DND-41 (cell line): ENCODE measurements at regions not wholly inside any gene's neighbourhood (a gene's known extent, or its start where the extent isn't known, plus 50 kb on each side); places are given as distances from the start of the nearest gene placed in this dataset.
"Not testable (repeated sequence)": the region's sequence is repeated elsewhere in the genome, so short reads cannot be mapped to it uniquely, and the experiment has no call there.

ENCODE experiments used
- ATAC-seq: fragments of 200-7000 bp; cut with Tn5 transposase; 3 replicates; pipeline ENCODE4 v1.9.1; 2021; ENCODE audit warnings: low read depth; ENCODE audit not compliant: insufficient read depth
- DNase-seq: peaks from one replicate; pipeline ENCODE4 v3.0.0-alpha.2; 2020
- H2AFZ ChIP-seq: 2 replicates; pipeline ENCODE4 v1.6.0; 2012; ENCODE audit warnings: low read depth, low read length
- H3K27ac ChIP-seq: 2 replicates; pipeline ENCODE4 v1.5.1; 2012; ENCODE audit warnings: low read length, inconsistent platforms
- H3K27me3 ChIP-seq: fragments of 200-600 bp; sonication (generic); 2 replicates; pipeline ENCODE4 v1.6.0; 2012; ENCODE audit warnings: low read length, mild to moderate bottlenecking, inconsistent platforms; ENCODE audit not compliant: insufficient read depth, poor library complexity
- H3K36me3 ChIP-seq: 2 replicates; pipeline ENCODE4 v1.5.1; 2012; ENCODE audit warnings: low read length, inconsistent platforms; ENCODE audit not compliant: insufficient read depth
- H3K4me1 ChIP-seq: 2 replicates; pipeline ENCODE4 v1.5.1; 2012; ENCODE audit warnings: mild to moderate bottlenecking, low read length; ENCODE audit not compliant: insufficient read depth
- H3K4me2 ChIP-seq: 2 replicates; pipeline ENCODE4 v1.6.0; 2012; ENCODE audit warnings: mild to moderate bottlenecking, moderate library complexity, low read length, inconsistent platforms; ENCODE audit not compliant: insufficient read depth
- H3K4me3 ChIP-seq, 2 experiments: fragments of 200-600 bp in 1 of 2; shearing (Covaris generic) in 1 of 2; 2 replicates each; pipeline ENCODE4 v1.5.1; 2012 to 2016; ENCODE audit warnings: inconsistent platforms in 2 of 2, low read length in 2 of 2, mild to moderate bottlenecking in 2 of 2, low read depth in 1 of 2, moderate library complexity in 1 of 2
- H3K79me2 ChIP-seq: 2 replicates; pipeline ENCODE4 v1.6.0; 2012; ENCODE audit warnings: low read length, inconsistent platforms; ENCODE audit not compliant: insufficient read depth
- H3K9ac ChIP-seq: 2 replicates; pipeline ENCODE4 v1.6.0; 2012; ENCODE audit warnings: low read depth, mild to moderate bottlenecking, inconsistent platforms, low read length, moderate library complexity
- H3K9me3 ChIP-seq: 2 replicates; pipeline ENCODE4 v1.5.1; 2012; ENCODE audit warnings: low read length, moderate library complexity, mild to moderate bottlenecking, inconsistent platforms; ENCODE audit not compliant: insufficient read depth, severe bottlenecking
- H4K20me1 ChIP-seq: 2 replicates; pipeline ENCODE4 v1.6.0; 2012; ENCODE audit warnings: low read length; ENCODE audit not compliant: insufficient read depth
- EZH2 ChIP-seq: IDR thresholded peaks from 3 replicates; pipeline ENCODE4 v1.6.1; 2012; ENCODE audit warnings: borderline replicate concordance, low read depth, mild to moderate bottlenecking, moderate library complexity, low read length, inconsistent platforms; ENCODE audit not compliant: severe bottlenecking
- TF ChIP-seq, protein P1 (sequence below): IDR thresholded peaks from 2 replicates; pipeline ENCODE4 v1.5.1; 2012; ENCODE audit warnings: borderline replicate concordance, low read length, moderate library complexity, mild to moderate bottlenecking; ENCODE audit not compliant: poor library complexity, severe bottlenecking; ENCODE audit errors: extremely low read depth

- TF ChIP-seq, protein P1, sequence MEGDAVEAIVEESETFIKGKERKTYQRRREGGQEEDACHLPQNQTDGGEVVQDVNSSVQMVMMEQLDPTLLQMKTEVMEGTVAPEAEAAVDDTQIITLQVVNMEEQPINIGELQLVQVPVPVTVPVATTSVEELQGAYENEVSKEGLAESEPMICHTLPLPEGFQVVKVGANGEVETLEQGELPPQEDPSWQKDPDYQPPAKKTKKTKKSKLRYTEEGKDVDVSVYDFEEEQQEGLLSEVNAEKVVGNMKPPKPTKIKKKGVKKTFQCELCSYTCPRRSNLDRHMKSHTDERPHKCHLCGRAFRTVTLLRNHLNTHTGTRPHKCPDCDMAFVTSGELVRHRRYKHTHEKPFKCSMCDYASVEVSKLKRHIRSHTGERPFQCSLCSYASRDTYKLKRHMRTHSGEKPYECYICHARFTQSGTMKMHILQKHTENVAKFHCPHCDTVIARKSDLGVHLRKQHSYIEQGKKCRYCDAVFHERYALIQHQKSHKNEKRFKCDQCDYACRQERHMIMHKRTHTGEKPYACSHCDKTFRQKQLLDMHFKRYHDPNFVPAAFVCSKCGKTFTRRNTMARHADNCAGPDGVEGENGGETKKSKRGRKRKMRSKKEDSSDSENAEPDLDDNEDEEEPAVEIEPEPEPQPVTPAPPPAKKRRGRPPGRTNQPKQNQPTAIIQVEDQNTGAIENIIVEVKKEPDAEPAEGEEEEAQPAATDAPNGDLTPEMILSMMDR: no peak
- TF ChIP-seq EZH2: no peak
- no peak overlapping the region for H2AFZ ChIP-seq
- DNase-seq (no peak), ATAC-seq (no peak)
- H3K36me3 ChIP-seq: no peaks in the 10 kb centered on the region
- no peak overlapping the region for H3K4me2 ChIP-seq
- no peaks in the 10 kb centered on the region for H3K9me3 ChIP-seq
- no peaks in the 10 kb centered on the region for H3K79me2 ChIP-seq
- H3K4me3 ChIP-seq: no peak overlapping the region
- H3K27me3 ChIP-seq: no peaks in the 10 kb centered on the region
- no peaks in the 10 kb centered on the region for H4K20me1 ChIP-seq
- H3K9ac ChIP-seq: no peak overlapping the region
- no peaks in the 10 kb centered on the region for H3K4me1 ChIP-seq
- H3K27ac ChIP-seq: no peak overlapping the region
These were observed 121.7 kb upstream of the SPRED1 start for GRCh38 chr15:38130740-38131498.

DNA sequence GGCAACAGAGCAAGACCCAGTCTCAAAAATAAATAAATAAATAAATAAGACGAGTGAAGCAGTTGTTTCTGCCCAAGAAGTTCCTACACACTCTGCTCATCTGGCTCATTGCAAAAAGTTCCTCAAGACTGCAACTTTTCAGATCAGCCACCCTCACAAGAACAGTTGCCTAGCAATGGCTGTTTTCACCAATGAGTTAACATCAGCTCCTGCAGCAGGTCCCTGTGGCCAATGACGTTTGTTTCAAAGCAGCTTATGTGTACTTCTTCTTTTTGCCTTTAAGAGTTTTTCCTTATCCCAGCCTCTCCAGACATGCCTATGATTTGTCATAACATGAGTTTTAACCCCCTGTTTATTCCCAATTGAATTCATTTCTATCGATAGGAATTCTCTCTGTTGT lies 118.4 kb upstream of the SPRED1 start:
- no peaks in the 10 kb centered on the region for H3K27me3 ChIP-seq
- no peak overlapping the region for H3K4me3 ChIP-seq
- TF ChIP-seq, protein P1: no peak
- TF ChIP-seq EZH2: no peak
- H4K20me1 ChIP-seq: no peaks in the 10 kb centered on the region
- H3K4me1 ChIP-seq: no peaks in the 10 kb centered on the region
- no peaks in the 10 kb centered on the region for H3K79me2 ChIP-seq
- H3K9ac ChIP-seq: no peak overlapping the region
- no peak overlapping the region for H3K27ac ChIP-seq
- H3K4me2 ChIP-seq: no peak overlapping the region
- no peaks in the 10 kb centered on the region for H3K36me3 ChIP-seq
- DNase-seq (no peak), ATAC-seq (no peak)
- H3K9me3 ChIP-seq: no peaks in the 10 kb centered on the region
- no peak overlapping the region for H2AFZ ChIP-seq

- not testable (repeated sequence) for H4K20me1 ChIP-seq, H2AFZ ChIP-seq, ATAC-seq, H3K36me3 ChIP-seq, H3K27ac ChIP-seq, H3K9me3 ChIP-seq, H3K9ac ChIP-seq, H3K4me2 ChIP-seq, H3K79me2 ChIP-seq, H3K4me1 ChIP-seq, H3K4me3 ChIP-seq, H3K27me3 ChIP-seq, DNase-seq
These were observed 110.4 kb upstream of the SPRED1 start for GRCh38 chr15:38142195-38142594.

DNA sequence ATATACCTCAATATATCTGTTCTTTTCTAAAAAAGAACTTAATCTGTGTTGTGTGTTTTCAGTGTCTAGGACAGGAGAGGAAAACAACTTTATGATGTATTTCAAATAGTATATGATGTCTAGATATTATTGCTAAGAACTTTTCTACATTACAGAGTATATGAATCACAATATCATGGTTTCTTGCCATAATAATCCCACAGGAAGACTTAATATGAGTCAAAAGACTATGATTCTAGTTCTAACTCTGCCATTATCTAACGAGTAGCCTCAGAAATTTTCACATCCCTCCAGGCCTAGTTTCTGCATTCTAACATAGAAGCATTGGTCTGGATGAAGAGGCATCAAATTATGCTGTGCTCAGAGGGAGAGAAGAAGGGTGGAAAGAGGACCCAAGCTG lies 107.7 kb upstream of the SPRED1 start:
- TF ChIP-seq, protein P1: no peak
- no peak for TF ChIP-seq EZH2
- no peak overlapping the region for H3K27ac ChIP-seq

More for the DNA sequence above, 107.7 kb upstream of the SPRED1 start:
- no peaks in the 10 kb centered on the region for H3K27me3 ChIP-seq
- H2AFZ ChIP-seq: no peak overlapping the region
- no peaks in the 10 kb centered on the region for H3K36me3 ChIP-seq
- ATAC-seq: no peak
- no peak overlapping the region for H3K9ac ChIP-seq
- H3K4me2 ChIP-seq: no peak overlapping the region
- H3K79me2 ChIP-seq: no peaks in the 10 kb centered on the region
- no peaks in the 10 kb centered on the region for H3K9me3 ChIP-seq
- no peaks in the 10 kb centered on the region for H3K4me1 ChIP-seq
- H4K20me1 ChIP-seq: no peaks in the 10 kb centered on the region
- no peak for DNase-seq
- no peak overlapping the region for H3K4me3 ChIP-seq
